ENCODE measurements at regions not wholly inside any gene's neighbourhood (a gene's known extent, or its start where the extent isn't known, plus 50 kb on each side); places are given as distances from the start of the nearest gene placed in this dataset.

- H3K4me2 ChIP-seq = no peak overlapping the region
- H3K4me3 ChIP-seq = no peak overlapping the region
- H3K9me3 ChIP-seq = no peaks in the 10 kb centered on the region
- DNase-seq (ENCODE audit: low read depth in 1 of 2, low spot score in 1 of 2) = no peak
- no peak for FAIRE-seq
- no peaks in the 10 kb centered on the region for H3K4me1 ChIP-seq
- ATAC-seq = no peak
- POLR2A ChIA-PET = no interaction called here
- no peak overlapping the region for H3K27ac ChIP-seq
- CTCF ChIA-PET = no interaction called here
- TF ChIP-seq HOXB13 (CRISPR knock-in tag; IDR thresholded peaks at IDR 0.05; ENCODE audit: low read depth) (no peak), RARB (CRISPR knock-in tag; IDR thresholded peaks at IDR 0.05) (no peak), PBX3 (IDR thresholded peaks at IDR 0.05) (no peak), SREBF2 (IDR thresholded peaks at IDR 0.05) (no peak), EP300 (IDR thresholded peaks at IDR 0.05) (no peak), PHF8 (IDR thresholded peaks at IDR 0.05; ENCODE audit: borderline replicate concordance, low read depth) (no peak), RCOR1 (IDR thresholded peaks at IDR 0.05; ENCODE audit: low read depth, low read length) (no peak), MAFK (IDR thresholded peaks at IDR 0.05; ENCODE audit: partially characterized antibody) (no peak), SMC3 (IDR thresholded peaks at IDR 0.05) (no peak), NPAS2 (CRISPR knock-in tag; IDR thresholded peaks at IDR 0.05; ENCODE audit: borderline replicate concordance) (no peak)
Observed at GRCh38 chr1:71200503-71200902, 119.7 kb upstream of the ZRANB2 start.

- ChIA-PET POLR2A (no interaction called here), CTCF (interaction anchor here (0.6 kb wide), 1 partner anchor 249 kb away, joined by 3 read pairs; no protein-coding TSS in a partner anchor)
- Histone ChIP-seq H3K9me3 (no peaks in the 10 kb centered on the region), H3K27ac (no peak overlapping the region), H3K4me1 (no peaks in the 10 kb centered on the region), H3K4me2 (no peak overlapping the region), H3K4me3 (no peak overlapping the region)
- FAIRE-seq (no peak), ATAC-seq (no peak), DNase-seq (ENCODE audit: low read depth in 1 of 2, low spot score in 1 of 2) (peak in 1 of 2 experiments; percentile 0)
- no peak for TF ChIP-seq CBX2 (IDR thresholded peaks at IDR 0.05; ENCODE audit: borderline replicate concordance, low read depth)
- TF ChIP-seq RAD21 (conservative IDR thresholded peaks at IDR 0.05 in 1 of 2, IDR thresholded peaks at IDR 0.05 in 1 of 2) = 0 out of 5 replicates have a peak, but pooled peaks have one; percentile 12 to 13
- peak; percentile 18; the same call in 1 of the 3 replicates for TF ChIP-seq CTCF (IDR thresholded peaks at IDR 0.05)
Observed at GRCh38 chr1:71196685-71197084, 115.8 kb upstream of the ZRANB2 start.

GRCh38 chr1:71193153-71193552 is 112.3 kb upstream of the ZRANB2 start:
- ChIA-PET POLR2A (no interaction called here), CTCF (no interaction called here)
- WGBS (ENCODE audit: missing lambda C conversion rate) = 9% methylated on average over 1 of the region's 1 CpG

More at GRCh38 chr1:71193153-71193552, 112.3 kb upstream of the ZRANB2 start:
- Histone ChIP-seq H3K27ac (no peak overlapping the region), H3K4me3 (no peak overlapping the region), H3K4me1 (no peaks in the 10 kb centered on the region), H3K9me3 (no peaks in the 10 kb centered on the region), H3K4me2 (no peak overlapping the region)
- no peak for DNase-seq (ENCODE audit: low read depth in 1 of 2, low spot score in 1 of 2)
- FAIRE-seq = no peak
- TF ChIP-seq TP53 (CRISPR knock-in tag; IDR thresholded peaks at IDR 0.05) (no peak), RARB (CRISPR knock-in tag; IDR thresholded peaks at IDR 0.05) (no peak), ATOH8 (CRISPR knock-in tag; IDR thresholded peaks at IDR 0.05; ENCODE audit: low read depth) (no peak), RFX5 (IDR thresholded peaks at IDR 0.05) (no peak), USF2 (IDR thresholded peaks at IDR 0.05) (no peak), MYC (IDR thresholded peaks at IDR 0.05; ENCODE audit: borderline replicate concordance, low read length) (no peak), CHD4 (IDR thresholded peaks at IDR 0.05; ENCODE audit: borderline replicate concordance) (no peak), CBX2 (IDR thresholded peaks at IDR 0.05; ENCODE audit: borderline replicate concordance, low read depth) (no peak), PBX3 (IDR thresholded peaks at IDR 0.05) (no peak), POLR2AphosphoS2 (conservative IDR thresholded peaks at IDR 0.05; ENCODE audit: low read length) (no peak), CBX8 (IDR thresholded peaks at IDR 0.05) (no peak)
- no peak for ATAC-seq
